GM23338 (cell line): ENCODE measurements at regions not wholly inside any gene's neighbourhood (a gene's known extent, or its start where the extent isn't known, plus 50 kb on each side); places are given as distances from the start of the nearest gene placed in this dataset.

Experiments
- ATAC-seq: fragments of 200-7000 bp; cut with Tn5 transposase; 3 replicates; pipeline ENCODE4 v1.9.1; 2020
- DNase-seq: peaks from one replicate; pipeline ENCODE4 v3.0.0-alpha.2; 2015; ENCODE audit warnings: low spot score
- H2AFZ ChIP-seq: fragments of 200-600 bp; sonication (generic); 2 replicates; pipeline ENCODE4 v1.8.0; 2016; ENCODE audit warnings: antibody characterized with exemption, mild to moderate bottlenecking, moderate library complexity
- H3F3A ChIP-seq: fragments of 200-600 bp; sonication (generic); replicated peaks from 2 replicates; pipeline ENCODE4 v1.8.0; 2017; ENCODE audit warnings: antibody characterized with exemption, mixed run types, low read depth
- H3K27ac ChIP-seq: fragments of 200-600 bp; sonication (generic); 2 replicates; pipeline ENCODE4 v1.6.1; 2016; ENCODE audit warnings: low read depth
- H3K27me3 ChIP-seq: fragments of 200-600 bp; sonication (generic); 2 replicates; pipeline ENCODE4 v1.8.0; 2016; ENCODE audit warnings: mild to moderate bottlenecking, mixed run types, moderate library complexity; ENCODE audit not compliant: insufficient read depth
- H3K36me3 ChIP-seq: fragments of 200-600 bp; sonication (generic); 2 replicates; pipeline ENCODE4 v1.8.0; 2016; ENCODE audit warnings: mild to moderate bottlenecking; ENCODE audit not compliant: insufficient read depth
- H3K4me1 ChIP-seq: fragments of 200-600 bp; sonication (generic); 2 replicates; pipeline ENCODE4 v1.8.0; 2016; ENCODE audit warnings: mild to moderate bottlenecking, moderate library complexity; ENCODE audit not compliant: insufficient read depth
- H3K4me2 ChIP-seq: fragments of 200-600 bp; sonication (generic); 2 replicates; pipeline ENCODE4 v1.7.1; 2017; ENCODE audit warnings: mixed run types
- H3K4me3 ChIP-seq: fragments of 200-600 bp; sonication (generic); 2 replicates; pipeline ENCODE4 v1.6.1; 2016; ENCODE audit warnings: mixed run types
- H3K79me2 ChIP-seq: fragments of 200-600 bp; sonication (generic); replicated peaks from 2 replicates; pipeline ENCODE4 v1.8.0; 2017; ENCODE audit warnings: mild to moderate bottlenecking; ENCODE audit not compliant: insufficient read depth
- H3K9me2 ChIP-seq: fragments of 200-600 bp; sonication (generic); 2 replicates; pipeline ENCODE4 v1.8.0; 2017; ENCODE audit not compliant: insufficient read depth
- H4K20me1 ChIP-seq: fragments of 200-600 bp; sonication (generic); replicated peaks from 2 replicates; pipeline ENCODE4 v1.8.0; 2017; ENCODE audit warnings: mild to moderate bottlenecking; ENCODE audit not compliant: insufficient read depth
- H3K27ac Mint-ChIP-seq: 2 replicates; pipeline ENCODE4 v1.8.0; 2020; ENCODE audit warnings: inconsistent platforms, mild to moderate bottlenecking, moderate library complexity, mixed read lengths
- H3K27me3 Mint-ChIP-seq: 3 replicates; pipeline ENCODE4 v1.8.0; 2022; ENCODE audit warnings: low read depth, mild to moderate bottlenecking, moderate library complexity, mixed read lengths, inconsistent platforms; ENCODE audit not compliant: insufficient read depth, poor library complexity
- H3K36me3 Mint-ChIP-seq: 3 replicates; pipeline ENCODE4 v1.8.0; 2021; ENCODE audit warnings: low read depth, mild to moderate bottlenecking, inconsistent platforms, moderate library complexity, mixed read lengths
- H3K4me1 Mint-ChIP-seq: 3 replicates; pipeline ENCODE4 v1.8.0; 2020; ENCODE audit warnings: mild to moderate bottlenecking, inconsistent platforms, mixed read lengths
- H3K4me3 Mint-ChIP-seq: 3 replicates; pipeline ENCODE4 v1.8.0; 2021; ENCODE audit warnings: moderate library complexity, mild to moderate bottlenecking, inconsistent platforms, mixed read lengths
- H3K9me3 Mint-ChIP-seq: 3 replicates; pipeline ENCODE4 v1.8.0; 2020; ENCODE audit warnings: moderate library complexity, mild to moderate bottlenecking, inconsistent platforms, mixed read lengths
- CREB1 ChIP-seq: fragments of 250-450 bp; sonication (Bioruptor Pico); IDR thresholded peaks from 2 replicates; pipeline ENCODE4 v1.5.0; 2020; ENCODE audit warnings: low read depth, mild to moderate bottlenecking, moderate library complexity
- CTCF ChIP-seq, 2 experiments: fragments of 200-600 bp in 1 of 2; sonication (generic) in 1 of 2; conservative IDR thresholded peaks; 2 replicates each; pipeline versions ENCODE4 v1.5.1 to v1.6.1; 2016 to 2017; ENCODE audit warnings: antibody characterized with exemption in 2 of 2, low read depth in 2 of 2, mild to moderate bottlenecking in 2 of 2, moderate library complexity in 1 of 2
- ETS1 ChIP-seq: IDR thresholded peaks from 2 replicates; pipeline ENCODE4 v1.6.1; 2016; ENCODE audit warnings: antibody characterized with exemption
- EZH2 ChIP-seq: fragments of 200-600 bp; sonication (generic); IDR thresholded peaks from one replicate; pipeline ENCODE4 v1.8.0; 2017; ENCODE audit warnings: antibody characterized with exemption, mild to moderate bottlenecking, low read depth; ENCODE audit not compliant: unreplicated experiment
- EZH2phosphoT487 ChIP-seq: fragments of 200-600 bp; sonication (generic); IDR thresholded peaks from one replicate; pipeline ENCODE4 v1.8.1; 2018; ENCODE audit warnings: antibody characterized with exemption; ENCODE audit not compliant: unreplicated experiment
- POLR2AphosphoS5 ChIP-seq: IDR thresholded peaks from 2 replicates; pipeline ENCODE4 v1.6.1; 2016; ENCODE audit warnings: antibody characterized with exemption, low read depth
- REST ChIP-seq: IDR thresholded peaks from one replicate; pipeline ENCODE4 v1.6.1; 2018; ENCODE audit warnings: antibody characterized with exemption; ENCODE audit not compliant: unreplicated experiment
- STAT1 ChIP-seq: IDR thresholded peaks from one replicate; pipeline ENCODE4 v1.6.1; 2016; ENCODE audit warnings: antibody characterized with exemption; ENCODE audit not compliant: unreplicated experiment
- ZNF114 ChIP-seq: fragments of 250-450 bp; sonication (Bioruptor Pico); IDR thresholded peaks from 2 replicates; pipeline ENCODE4 v1.5.0; 2020; ENCODE audit warnings: mild to moderate bottlenecking, moderate library complexity
- ZNF462 ChIP-seq: fragments of 250-450 bp; sonication (Bioruptor Pico); IDR thresholded peaks from 2 replicates; pipeline ENCODE4 v1.5.0; 2020; ENCODE audit warnings: mild to moderate bottlenecking, moderate library complexity

- Mint-ChIP-seq H3K4me1 (peaks cover 8% of the 10 kb centered on the region), H3K27me3 (no peaks in the 10 kb centered on the region), H3K27ac (no peak overlapping the region), H3K4me3 (no peak overlapping the region), H3K36me3 (no peaks in the 10 kb centered on the region), H3K9me3 (no peaks in the 10 kb centered on the region)
- H2AFZ ChIP-seq = no peak overlapping the region
- DNase-seq = no peak
- H3K9me2 ChIP-seq = 0 out of 2 replicates have a peak, but pooled peaks cover 6% of the 10 kb centered on the region
- H3K79me2 ChIP-seq = no peaks in the 10 kb centered on the region
- no peaks in the 10 kb centered on the region for H3K27me3 ChIP-seq
- ATAC-seq = no peak
- no peaks in the 10 kb centered on the region for H4K20me1 ChIP-seq
- H3K4me3 ChIP-seq = no peak overlapping the region
- no peak overlapping the region for H3K4me2 ChIP-seq
- TF ChIP-seq ETS1 = no peak
- TF ChIP-seq STAT1 = no peak
- TF ChIP-seq REST = no peak
- no peak for TF ChIP-seq CTCF (conservative IDR thresholded peaks at IDR 0.05; ENCODE audit: low read depth in 2 of 2)
- TF ChIP-seq ZNF114 (CRISPR knock-in tag) = no peak
- no peak for TF ChIP-seq ZNF462 (CRISPR knock-in tag)
- TF ChIP-seq POLR2AphosphoS5 = no peak
- no peak for TF ChIP-seq CREB1 (CRISPR knock-in tag)
- TF ChIP-seq EZH2phosphoT487 = no peak
- TF ChIP-seq EZH2 = no peak
- no peak overlapping the region for H3K27ac ChIP-seq
- H3K36me3 ChIP-seq = no peaks in the 10 kb centered on the region
- H3K4me1 ChIP-seq = peaks cover 8% of the 10 kb centered on the region; the same call in 1 of the 2 replicates
- H3F3A ChIP-seq = no peaks in the 10 kb centered on the region
These were observed 99.9 kb downstream of the TNFSF13B start for GRCh38 chr13:108369412-108369811.
